Heart right ventricle (tissue), 16 donors: ENCODE measurements at regions not wholly inside any gene's neighbourhood (a gene's known extent, or its start where the extent isn't known, plus 50 kb on each side); places are given as distances from the start of the nearest gene placed in this dataset.

Experiments
- ATAC-seq, 8 donors: fragments of 200-7000 bp; cut with Tn5 transposase; one replicate each; pipeline ENCODE4 v1.9.1; 2020; ENCODE audit warnings: mild to moderate bottlenecking in 8 of 8, moderate library complexity in 8 of 8, moderate number of reproducible peaks in 1 of 8
- DNase-seq, 2 donors: peaks; one replicate each; pipeline ENCODE4 v3.0.0-alpha.2; 2020
- H3K27ac ChIP-seq, 10 donors: fragments of 200-600 bp; sonication (generic) in 2 of 10; one replicate each; pipeline versions ENCODE4 v1.5.0 to v1.8.0; 2020 to 2022; ENCODE audit warnings: mild to moderate bottlenecking in 3 of 10
- H3K27me3 ChIP-seq, 7 donors: fragments of 200-600 bp; one replicate each; pipeline ENCODE4 v1.8.0; 2021 to 2022; ENCODE audit warnings: mild to moderate bottlenecking in 2 of 7
- H3K36me3 ChIP-seq, 9 donors: fragments of 200-600 bp; sonication (generic) in 1 of 9; one replicate each; pipeline versions ENCODE4 v1.5.0 to v1.8.0; 2020 to 2022; ENCODE audit warnings: mild to moderate bottlenecking in 2 of 9
- H3K4me1 ChIP-seq, 9 donors: fragments of 200-600 bp; sonication (generic) in 1 of 9; one replicate each; pipeline versions ENCODE4 v1.5.0 to v1.8.0; 2020 to 2022; ENCODE audit warnings: mild to moderate bottlenecking in 4 of 9
- H3K4me3 ChIP-seq, 10 donors: fragments of 200-600 bp; sonication (generic) in 2 of 10; one replicate each; pipeline versions ENCODE4 v1.5.0 to v1.8.0; 2020 to 2022; ENCODE audit warnings: mild to moderate bottlenecking in 7 of 10, moderate library complexity in 2 of 10
- H3K9me3 ChIP-seq, 11 donors: fragments of 200-600 bp in 10 of 11; sonication (generic) in 2 of 11; one replicate each; pipeline versions ENCODE4 v1.5.0 to v1.8.0; 2013 to 2022; ENCODE audit warnings: mild to moderate bottlenecking in 2 of 11, control low read depth in 1 of 11, moderate library complexity in 1 of 11
- CTCF ChIP-seq, 9 donors: fragments of 200-600 bp; sonication (generic) in 2 of 9; IDR thresholded peaks; one replicate each; pipeline versions ENCODE4 v1.5.0 to v1.8.0; 2021 to 2022; ENCODE audit warnings: antibody characterized with exemption in 9 of 9, mild to moderate bottlenecking in 5 of 9, moderate library complexity in 1 of 9
- WGBS, 2 donors: extraction: QIAGEN DNeasy Blood & Tissue Kit; methylation state at CpG; one replicate each; pipeline ENCODE4 v1.1.7; 2013; ENCODE audit warnings: inconsistent platforms in 1 of 2; 5-methylcytosine and 5-hydroxymethylcytosine counted together
- intact Hi-C, 10 donors: fragments of 100-400 bp; cut with DNase I; formaldehyde crosslinking; loops; one replicate each; pipeline versions ENCODE4 v1.11.1 to v1.14.2; 2022
- donor health status: Arrhythmogenic right ventricular cardiomyopathy.
- donor health status: ischemic (EF 13 %, LVEDD 7.1; RV severe dilation, severe dysfunction).
- donor health status: healthy with polysubstance abuse.
- donor health status: DM: no; HTN: yes; CAD: no.
- donor health status: DM: no; HTN: no; CAD: no.
- donor health status: ischemic (EF 25% LVEDD 6.9; RV normal size, moderate dysfunction).
- donor health status: ischemic (EF 25% LVEDD 5.7; RV mildly dilated, moderate dysfunction).
- donor health status: healthy.
- donor health status: DM: yes; HTN: yes; CAD: no.
- donor health status: Ischemic cardiomyopathy.
- donor health status: ischemic (EF 35%, LVEDD 5.7; RV mildly dilated, moderate dysfunction).
- donor health status: nonischemic (EF 11% LVEDD 7.7; RV severe dilation, severe dysfunction).
- donor health status: DM: yes; HTN: yes; CAD: no.
- donor health status: PGD.
- donor health status: ischemic (EF 29% LVEDD 5.4; RV normal size, mild dysfunction).
- donor health status: nonischemic (EF 23%, LVEDD 6.1; RV moderate dilation, normal function).

GRCh38 chr13:107865643-107866031 is 349.7 kb downstream of the LIG4 start:
- H3K4me3 ChIP-seq, result peak overlapping the region in 9 of 10 donors; percentile 8 to 52 (median 48)
- no peak for DNase-seq
- intact Hi-C loops, result loop anchor here in 1 of 10 donors (10.0 kb wide), 1 partner anchor 651 kb away; no protein-coding TSS in a partner anchor
- peaks cover 5 to 71% (median 57%) of the 10 kb centered on the region in 7 donors for H3K27me3 ChIP-seq
- 5 to 6% methylated on average over 19 of the region's 19 CpGs for WGBS, 2 donors
- peaks cover 0 to 3% (median 0%) of the 10 kb centered on the region in 11 donors for H3K9me3 ChIP-seq
- H3K27ac ChIP-seq, result no peak overlapping the region
- no peak for TF ChIP-seq CTCF (IDR thresholded peaks at IDR 0.05)
- H3K4me1 ChIP-seq, result peaks cover 0 to 24% (median 15%) of the 10 kb centered on the region in 9 donors
- no peaks in the 10 kb centered on the region for H3K36me3 ChIP-seq
- no peak for ATAC-seq

- ATAC-seq (no peak), DNase-seq (no peak)
- H3K27me3 ChIP-seq, result peaks cover 5 to 67% (median 53%) of the 10 kb centered on the region in 7 donors
- 22 to 24% methylated on average over 2 of the region's 2 CpGs for WGBS, 2 donors
- no peak overlapping the region for H3K27ac ChIP-seq
- no peak for TF ChIP-seq CTCF (IDR thresholded peaks at IDR 0.05)
- H3K36me3 ChIP-seq, result no peaks in the 10 kb centered on the region
- peak overlapping the region in 1 of 10 donors; percentile 48 for H3K4me3 ChIP-seq
- peaks cover 0 to 3% (median 0%) of the 10 kb centered on the region in 11 donors for H3K9me3 ChIP-seq
- intact Hi-C loops, result loop anchor here in 1 of 10 donors (10.0 kb wide), 1 partner anchor 650 kb away; no protein-coding TSS in a partner anchor
- H3K4me1 ChIP-seq, result peaks cover 0 to 24% (median 15%) of the 10 kb centered on the region in 9 donors
Observed at GRCh38 chr13:107865318-107865575, 350.1 kb downstream of the LIG4 start.

GRCh38 chr13:107864543-107865317 is 350.6 kb downstream of the LIG4 start:
- ATAC-seq, result no peak
- intact Hi-C loops, result loop anchor here in 1 of 10 donors (10.0 kb wide), 1 partner anchor 650 kb away; no protein-coding TSS in a partner anchor

GRCh38 chr13:107860284-107860683 is 355.1 kb downstream of the LIG4 start:
- H3K4me3 ChIP-seq, result no peak overlapping the region

More at GRCh38 chr13:107864543-107865317, 350.6 kb downstream of the LIG4 start:
- no peak overlapping the region for H3K27ac ChIP-seq
- peak in 1 of 2 donors; percentile 35 for DNase-seq
- no peaks in the 10 kb centered on the region for H3K36me3 ChIP-seq
- peaks cover 0 to 24% (median 15%) of the 10 kb centered on the region in 9 donors for H3K4me1 ChIP-seq
- no peak for TF ChIP-seq CTCF (IDR thresholded peaks at IDR 0.05)
- H3K27me3 ChIP-seq, result peaks cover 5 to 62% (median 48%) of the 10 kb centered on the region in 7 donors
- WGBS, 2 donors, result 25 to 27% methylated on average over 10 of the region's 10 CpGs
- no peak overlapping the region for H3K4me3 ChIP-seq
- peaks cover 0 to 3% (median 0%) of the 10 kb centered on the region in 11 donors for H3K9me3 ChIP-seq

More at GRCh38 chr13:107860284-107860683, 355.1 kb downstream of the LIG4 start:
- H3K4me1 ChIP-seq, result no peaks in the 10 kb centered on the region
- peaks cover 0 to 22% (median 16%) of the 10 kb centered on the region in 7 donors for H3K27me3 ChIP-seq
- no peak for DNase-seq
- no peak for TF ChIP-seq CTCF (IDR thresholded peaks at IDR 0.05)
- no peak overlapping the region for H3K27ac ChIP-seq
- peaks cover 0 to 3% (median 0%) of the 10 kb centered on the region in 11 donors for H3K9me3 ChIP-seq
- no peaks in the 10 kb centered on the region for H3K36me3 ChIP-seq
- 71 to 73% methylated on average over 3 of the region's 3 CpGs for WGBS, 2 donors
- ATAC-seq, result no peak
- intact Hi-C loops, result loop anchor here in 1 of 10 donors (10.0 kb wide), 1 partner anchor 645 kb away; no protein-coding TSS in a partner anchor
